SU-DHL-6 (cell line): ENCODE measurements at regions not wholly inside any gene's neighbourhood (a gene's known extent, or its start where the extent isn't known, plus 50 kb on each side); places are given as distances from the start of the nearest gene placed in this dataset.

ENCODE experiments used
- CTCF ChIP-seq: fragments of 200-600 bp; sonication (generic); IDR thresholded peaks from one replicate; pipeline ENCODE4 v1.5.1; 2017; ENCODE audit warnings: antibody characterized with exemption, mild to moderate bottlenecking, low read length, moderate library complexity; ENCODE audit not compliant: insufficient read depth, poor library complexity, severe bottlenecking
- EZH2phosphoT487 ChIP-seq: fragments of 200-600 bp; sonication (generic), shearing (Covaris generic); conservative IDR thresholded peaks from 2 replicates; pipeline ENCODE4 v1.6.1; 2018; ENCODE audit warnings: mild to moderate bottlenecking, antibody characterized with exemption, low read length, moderate library complexity, mixed read lengths

- TF ChIP-seq CTCF = no peak
- no peak for TF ChIP-seq EZH2phosphoT487
These were observed 526.1 kb downstream of the KLF12 start for GRCh38 chr13:73608157-73608516.
